ENCODE measurements at regions not wholly inside any gene's neighbourhood (a gene's known extent, or its start where the extent isn't known, plus 50 kb on each side); places are given as distances from the start of the nearest gene placed in this dataset.

DNA sequence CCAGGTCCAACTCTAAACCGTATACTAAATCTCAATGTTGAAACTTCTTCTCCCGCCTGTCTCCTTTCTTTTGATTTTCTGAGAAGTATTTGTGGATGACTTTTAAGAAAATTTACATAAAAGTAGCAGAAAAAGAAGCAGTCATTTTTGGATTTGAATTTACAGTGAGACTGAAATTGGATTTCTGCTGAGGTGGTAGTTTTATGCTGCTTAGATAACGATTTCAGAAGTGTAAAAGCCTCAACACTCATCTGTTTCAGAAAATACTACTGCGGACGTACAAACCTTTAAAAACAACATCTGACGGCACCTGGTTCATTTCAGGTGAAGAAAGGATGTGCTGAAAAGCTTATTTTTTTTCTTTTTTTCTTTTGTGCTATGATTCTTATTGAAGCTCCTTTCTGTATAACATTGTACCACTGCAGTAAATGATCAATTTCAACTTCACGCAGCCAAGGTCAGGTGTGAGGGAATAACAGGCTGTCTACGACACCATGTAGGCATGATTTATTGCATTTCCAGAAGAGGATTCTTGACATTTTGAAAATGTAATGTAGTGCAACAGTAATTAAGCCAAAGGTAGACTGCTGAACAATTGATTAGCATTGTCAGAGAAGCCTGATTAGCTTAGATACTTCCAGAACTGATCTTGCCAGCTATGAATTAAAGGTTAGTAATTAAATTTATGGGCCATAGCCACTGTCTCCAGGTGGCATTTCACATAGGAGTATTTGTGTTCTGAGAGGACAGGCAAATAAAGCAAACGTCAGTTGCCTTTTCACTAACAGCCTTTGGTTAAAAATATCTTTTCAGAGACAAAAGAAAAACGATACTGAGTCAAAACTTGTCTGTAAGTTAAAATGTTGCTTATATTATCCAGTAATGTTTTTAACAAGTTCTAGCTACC is 134.6 kb upstream of the KBTBD8 start:
- no peak overlapping the region for H3K4me2 ChIP-seq

DNA sequence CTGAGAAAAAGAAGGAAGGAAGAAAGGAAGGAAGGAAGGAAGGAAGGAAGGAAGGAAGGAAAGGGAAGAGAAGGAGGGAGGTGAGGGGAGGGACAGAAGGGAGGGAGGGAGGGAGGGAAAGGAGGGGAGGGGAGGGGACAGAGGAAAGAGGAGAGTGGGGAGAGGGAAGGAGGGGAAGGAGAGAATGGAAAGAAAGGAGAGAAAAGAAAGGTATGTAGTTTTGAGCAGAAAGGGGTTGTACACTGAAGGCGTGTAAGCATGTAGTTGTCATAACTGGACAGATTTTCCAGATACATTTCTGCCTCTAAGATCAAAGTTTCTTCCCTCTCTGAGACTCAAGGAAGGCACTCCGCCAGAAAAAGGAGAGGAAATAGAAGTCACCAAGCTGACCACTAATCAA is 113.4 kb upstream of the KBTBD8 start:
- Histone ChIP-seq H3K4me3 (no peak overlapping the region), H3K27ac (no peak overlapping the region), H3K9ac (no peak overlapping the region), H3K4me1 (no peaks in the 10 kb centered on the region), H3K4me2 (no peak overlapping the region), H3K9me3 (no peaks in the 10 kb centered on the region), H3K27me3 (no peaks in the 10 kb centered on the region), H4K20me1 (no peaks in the 10 kb centered on the region), H3K36me3 (no peaks in the 10 kb centered on the region)
- TF ChIP-seq Cebpa-rat (IDR thresholded peaks at IDR 0.05) = no peak

More for the DNA sequence above, 134.6 kb upstream of the KBTBD8 start:
- H3K9me3 ChIP-seq = no peaks in the 10 kb centered on the region
- H4K20me1 ChIP-seq = no peaks in the 10 kb centered on the region
- no peaks in the 10 kb centered on the region for H3K36me3 ChIP-seq
- no peak overlapping the region for H3K4me3 ChIP-seq
- TF ChIP-seq Cebpa-rat (IDR thresholded peaks at IDR 0.05) = no peak
- H3K4me1 ChIP-seq = no peaks in the 10 kb centered on the region
- H3K27ac ChIP-seq = no peak overlapping the region
- no peaks in the 10 kb centered on the region for H3K27me3 ChIP-seq
- no peak overlapping the region for H3K9ac ChIP-seq

DNA sequence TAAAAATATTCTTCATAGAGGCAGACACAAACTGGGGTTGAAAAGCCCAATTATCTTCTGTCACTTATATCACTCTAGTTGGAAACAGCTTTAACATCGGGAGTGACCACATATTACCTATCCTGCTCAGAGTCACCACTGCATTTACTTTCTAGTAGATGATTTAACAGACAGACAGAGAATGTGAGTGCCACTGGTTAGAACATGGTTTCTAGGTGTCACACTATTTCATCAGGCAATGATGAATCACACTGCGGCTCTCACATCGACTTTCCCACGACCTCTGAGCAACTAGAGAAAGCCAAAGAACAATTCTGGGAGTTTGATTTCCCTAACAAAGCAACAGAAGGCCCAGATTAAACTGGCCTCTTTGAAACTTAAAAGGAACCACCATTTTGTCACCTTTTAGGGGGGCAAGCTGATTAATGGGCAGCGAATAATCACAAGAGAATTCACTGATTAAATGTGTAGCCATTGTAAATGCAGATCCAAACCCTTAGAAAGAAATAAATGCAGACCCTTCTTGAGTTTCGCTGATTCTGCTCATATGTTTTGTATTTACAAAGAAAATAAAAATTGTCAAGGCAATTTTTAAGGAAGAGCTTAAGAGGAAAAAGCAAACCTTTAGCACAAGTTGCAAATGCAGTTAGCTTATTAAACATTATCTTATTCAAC is 112.6 kb upstream of the KBTBD8 start:
- Histone ChIP-seq H3K36me3 (no peaks in the 10 kb centered on the region), H3K4me3 (no peak overlapping the region), H4K20me1 (no peaks in the 10 kb centered on the region), H3K9me3 (no peaks in the 10 kb centered on the region), H3K27me3 (no peaks in the 10 kb centered on the region), H3K27ac (no peak overlapping the region), H3K4me2 (no peak overlapping the region), H3K9ac (no peak overlapping the region), H3K4me1 (no peaks in the 10 kb centered on the region)
- TF ChIP-seq Cebpa-rat (IDR thresholded peaks at IDR 0.05) = no peak

DNA sequence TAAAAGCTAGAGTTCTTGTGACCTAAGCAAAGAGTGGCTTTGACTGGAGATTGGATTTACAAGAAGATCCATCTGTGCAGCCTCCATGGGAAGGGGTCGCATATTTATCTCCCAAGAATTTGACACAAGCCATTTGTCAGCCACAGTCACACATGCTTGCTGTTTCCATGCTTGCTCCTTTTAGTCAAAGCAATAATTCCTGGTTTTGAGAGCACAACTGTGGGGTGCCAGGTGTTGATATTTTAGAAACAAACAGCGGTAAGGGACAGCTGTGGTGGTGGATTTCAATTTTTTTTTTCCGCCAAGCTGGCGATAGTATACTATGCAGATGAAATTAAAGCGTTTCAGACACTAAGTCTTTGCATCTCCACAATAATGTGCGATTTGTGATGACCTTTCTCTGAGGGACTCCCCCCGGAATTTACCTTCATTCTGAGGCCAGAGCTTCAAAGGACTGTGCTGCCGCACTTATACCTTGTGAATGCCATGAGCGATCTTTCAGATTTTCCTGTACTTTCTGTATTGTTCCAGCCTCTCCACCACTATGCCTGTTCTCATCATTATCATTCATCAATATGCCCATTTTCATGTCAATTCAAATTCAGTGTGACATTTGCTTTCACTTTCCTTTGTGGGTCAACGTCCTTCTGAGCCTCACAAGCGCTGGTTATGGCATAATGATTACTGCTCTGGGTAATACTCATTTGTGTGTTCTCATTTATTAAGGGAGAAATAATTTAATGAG is 108.2 kb upstream of the KBTBD8 start:
- Histone ChIP-seq H4K20me1 (no peaks in the 10 kb centered on the region), H3K9ac (no peak overlapping the region), H3K4me1 (no peaks in the 10 kb centered on the region), H3K27me3 (no peaks in the 10 kb centered on the region), H3K36me3 (no peaks in the 10 kb centered on the region), H3K4me3 (no peak overlapping the region), H3K4me2 (no peak overlapping the region), H3K27ac (no peak overlapping the region), H3K9me3 (peaks cover 17% of the 10 kb centered on the region)
- TF ChIP-seq Cebpa-rat (IDR thresholded peaks at IDR 0.05) = no peak

DNA sequence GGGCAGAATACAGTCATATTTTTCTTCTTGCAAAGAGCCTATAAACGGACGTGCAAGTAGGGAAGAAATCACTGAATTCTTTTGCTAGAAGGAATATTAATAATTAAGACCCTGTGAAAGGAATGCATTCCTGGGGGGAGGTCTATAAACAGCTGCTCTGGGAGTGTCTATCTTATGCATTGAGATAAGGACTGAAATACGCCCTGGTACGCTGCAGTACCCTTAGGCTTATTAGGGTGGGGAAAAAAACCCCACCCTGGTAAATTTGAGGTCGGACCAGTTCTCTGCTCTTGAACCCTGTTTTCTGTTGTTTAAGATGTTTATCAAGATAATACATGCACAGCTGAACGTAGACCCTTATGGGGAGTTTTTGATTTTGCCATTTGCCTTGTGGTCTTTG is 100.0 kb upstream of the KBTBD8 start:
- Histone ChIP-seq H4K20me1 (no peaks in the 10 kb centered on the region), H3K9ac (no peak overlapping the region), H3K36me3 (no peaks in the 10 kb centered on the region), H3K4me1 (no peaks in the 10 kb centered on the region), H3K9me3 (peaks cover 76% of the 10 kb centered on the region), H3K4me3 (no peak overlapping the region), H3K4me2 (no peak overlapping the region), H3K27me3 (no peaks in the 10 kb centered on the region), H3K27ac (no peak overlapping the region)
- TF ChIP-seq Cebpa-rat (IDR thresholded peaks at IDR 0.05) = no peak

DNA sequence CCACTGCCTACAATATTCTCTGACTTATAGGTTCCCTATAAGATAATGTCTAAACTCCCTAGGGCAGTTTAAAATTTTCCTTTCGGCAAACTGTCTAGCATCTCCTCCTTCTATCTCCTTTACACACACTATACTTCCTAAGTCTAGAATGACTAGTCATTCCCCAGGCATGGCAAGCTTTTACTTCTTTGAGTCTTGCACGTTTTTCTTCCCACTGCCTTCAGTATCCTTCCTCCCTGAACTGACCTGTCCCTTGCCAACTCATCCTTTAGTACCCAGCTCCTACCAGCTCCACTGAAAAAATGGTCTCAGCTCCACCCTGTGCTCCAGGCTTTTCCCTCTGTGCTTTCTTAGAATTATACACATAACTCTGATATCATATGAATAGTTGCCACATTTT is 93.8 kb upstream of the KBTBD8 start:
- Histone ChIP-seq H3K9ac (no peak overlapping the region), H3K27ac (no peak overlapping the region), H4K20me1 (no peaks in the 10 kb centered on the region), H3K27me3 (no peaks in the 10 kb centered on the region), H3K9me3 (peaks cover 34% of the 10 kb centered on the region), H3K4me2 (no peak overlapping the region), H3K4me1 (no peaks in the 10 kb centered on the region), H3K36me3 (no peaks in the 10 kb centered on the region), H3K4me3 (no peak overlapping the region)
- no peak for TF ChIP-seq Cebpa-rat (IDR thresholded peaks at IDR 0.05)

DNA sequence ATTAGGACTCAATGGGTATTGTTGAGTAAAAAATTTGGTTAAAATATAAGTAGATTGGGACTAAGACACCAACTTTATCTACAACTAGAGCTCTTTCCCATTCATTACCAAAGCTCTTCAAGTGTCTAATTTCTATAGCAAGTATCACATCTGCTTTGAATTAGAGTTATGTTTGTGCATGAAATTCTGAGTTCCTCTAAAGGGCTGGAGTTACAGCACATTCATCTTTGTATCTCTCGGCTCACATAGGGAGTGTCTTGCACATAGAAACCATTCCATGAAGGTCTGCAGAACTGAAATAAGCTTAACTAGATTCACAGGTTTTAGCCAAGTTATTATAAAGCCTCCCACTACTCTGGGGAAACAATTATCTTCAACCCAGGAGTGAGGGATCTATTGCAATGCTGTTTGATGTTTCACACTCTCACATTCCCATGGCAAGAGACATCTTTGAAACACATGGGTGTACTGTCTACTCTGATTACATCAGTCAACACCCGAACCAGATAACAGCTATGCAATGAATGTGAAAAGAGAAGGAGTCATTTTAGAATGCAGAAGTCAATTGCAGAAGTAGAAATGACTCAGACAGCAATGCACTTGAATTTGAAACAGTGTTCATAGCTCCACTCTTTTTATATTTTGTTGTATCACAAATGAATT is 93.1 kb upstream of the KBTBD8 start:
- H3K4me2 ChIP-seq = no peak overlapping the region
- no peak for TF ChIP-seq Cebpa-rat (IDR thresholded peaks at IDR 0.05)
- H3K4me1 ChIP-seq = no peaks in the 10 kb centered on the region
- no peaks in the 10 kb centered on the region for H3K27me3 ChIP-seq
- H3K9ac ChIP-seq = no peak overlapping the region
- H3K4me3 ChIP-seq = no peak overlapping the region
- H4K20me1 ChIP-seq = no peaks in the 10 kb centered on the region
- H3K27ac ChIP-seq = no peak overlapping the region
- peaks cover 27% of the 10 kb centered on the region for H3K9me3 ChIP-seq
- H3K36me3 ChIP-seq = no peaks in the 10 kb centered on the region

DNA sequence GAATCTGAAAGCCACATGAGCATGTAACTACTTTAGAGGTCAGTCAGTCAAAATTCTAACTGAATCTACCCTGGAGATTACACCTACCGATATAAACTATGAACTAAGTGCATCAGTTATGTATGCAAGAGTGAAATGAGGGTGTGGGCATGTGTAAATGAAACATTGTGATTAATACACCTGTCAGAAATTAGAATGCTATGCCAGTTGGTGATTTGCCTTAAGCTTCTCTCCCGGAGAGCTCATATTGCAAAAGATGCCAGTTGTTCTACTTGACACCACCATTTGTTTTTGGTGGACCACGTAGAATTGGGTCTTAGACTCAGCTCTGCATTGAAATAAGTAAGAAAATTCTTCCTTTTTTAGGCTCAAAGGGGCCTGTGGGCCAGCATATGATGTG is 91.0 kb upstream of the KBTBD8 start:
- H4K20me1 ChIP-seq = no peaks in the 10 kb centered on the region
- H3K27ac ChIP-seq = no peak overlapping the region
- no peaks in the 10 kb centered on the region for H3K27me3 ChIP-seq
- no peak overlapping the region for H3K9ac ChIP-seq
- no peak for TF ChIP-seq Cebpa-rat (IDR thresholded peaks at IDR 0.05)
- no peak overlapping the region for H3K4me3 ChIP-seq
- H3K4me2 ChIP-seq = no peak overlapping the region
- peaks cover 7% of the 10 kb centered on the region for H3K9me3 ChIP-seq
- H3K36me3 ChIP-seq = no peaks in the 10 kb centered on the region
- H3K4me1 ChIP-seq = no peaks in the 10 kb centered on the region

DNA sequence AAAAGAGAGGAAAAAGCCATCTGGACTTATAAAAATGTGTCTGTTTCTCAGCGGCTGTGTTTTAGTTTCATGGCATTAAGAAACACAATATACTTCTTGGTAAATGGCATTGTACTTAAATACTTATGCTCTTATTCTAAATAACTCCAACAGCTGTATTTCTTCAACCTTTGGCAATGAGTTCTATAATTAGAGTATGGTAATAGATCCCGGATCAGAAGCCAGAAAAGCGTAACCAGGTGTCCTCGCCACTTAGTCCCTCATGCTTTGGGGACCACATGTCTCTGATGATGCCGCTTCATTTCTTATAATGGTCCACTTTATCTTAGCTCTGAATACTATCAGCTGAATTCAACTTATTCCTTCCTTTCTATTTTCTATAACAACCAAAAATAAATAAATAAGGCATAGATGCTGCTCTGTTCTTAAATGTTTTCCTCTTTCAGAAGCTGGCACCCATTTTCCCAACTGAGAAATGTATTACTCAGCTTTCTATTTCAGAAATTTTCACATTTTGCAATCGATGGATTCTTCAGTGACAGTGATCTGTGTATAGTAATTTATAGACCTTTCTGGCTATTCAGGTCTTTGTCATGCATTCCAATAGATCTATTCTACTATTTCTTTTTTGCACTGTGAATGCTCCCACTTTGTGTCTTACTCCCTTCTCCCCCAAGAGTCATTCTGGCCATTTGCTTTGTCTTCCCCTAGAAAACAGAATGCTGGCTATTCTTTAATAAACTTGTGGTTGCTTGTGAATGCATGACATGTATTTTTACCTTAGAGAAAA is 87.6 kb upstream of the KBTBD8 start:
- no peak overlapping the region for H3K4me2 ChIP-seq
- H3K4me1 ChIP-seq = no peaks in the 10 kb centered on the region
- peaks cover 14% of the 10 kb centered on the region for H3K9me3 ChIP-seq
- no peak for TF ChIP-seq Cebpa-rat (IDR thresholded peaks at IDR 0.05)
- no peak overlapping the region for H3K9ac ChIP-seq
- no peaks in the 10 kb centered on the region for H3K27me3 ChIP-seq
- H4K20me1 ChIP-seq = no peaks in the 10 kb centered on the region
- H3K27ac ChIP-seq = no peak overlapping the region
- H3K36me3 ChIP-seq = no peaks in the 10 kb centered on the region
- H3K4me3 ChIP-seq = no peak overlapping the region
